GM12875 (cell line): ENCODE measurements at regions not wholly inside any gene's neighbourhood (a gene's known extent, or its start where the extent isn't known, plus 50 kb on each side); places are given as distances from the start of the nearest gene placed in this dataset.
A peak's percentile ranks its signal among the peaks of the same experiment; 100 is the strongest.

Experiments used
- H3K4me3 ChIP-seq: one replicate; pipeline ENCODE4 v1.5.1; 2011; ENCODE audit warnings: low read depth, low read length, control low read depth
- TF ChIP-seq, protein P1 (sequence below): IDR thresholded peaks from 2 replicates; pipeline ENCODE4 v1.5.1; 2011; ENCODE audit warnings: low read depth, mild to moderate bottlenecking, control low read depth, inconsistent platforms, low read length, moderate library complexity, borderline replicate concordance; ENCODE audit not compliant: insufficient read depth

DNA sequence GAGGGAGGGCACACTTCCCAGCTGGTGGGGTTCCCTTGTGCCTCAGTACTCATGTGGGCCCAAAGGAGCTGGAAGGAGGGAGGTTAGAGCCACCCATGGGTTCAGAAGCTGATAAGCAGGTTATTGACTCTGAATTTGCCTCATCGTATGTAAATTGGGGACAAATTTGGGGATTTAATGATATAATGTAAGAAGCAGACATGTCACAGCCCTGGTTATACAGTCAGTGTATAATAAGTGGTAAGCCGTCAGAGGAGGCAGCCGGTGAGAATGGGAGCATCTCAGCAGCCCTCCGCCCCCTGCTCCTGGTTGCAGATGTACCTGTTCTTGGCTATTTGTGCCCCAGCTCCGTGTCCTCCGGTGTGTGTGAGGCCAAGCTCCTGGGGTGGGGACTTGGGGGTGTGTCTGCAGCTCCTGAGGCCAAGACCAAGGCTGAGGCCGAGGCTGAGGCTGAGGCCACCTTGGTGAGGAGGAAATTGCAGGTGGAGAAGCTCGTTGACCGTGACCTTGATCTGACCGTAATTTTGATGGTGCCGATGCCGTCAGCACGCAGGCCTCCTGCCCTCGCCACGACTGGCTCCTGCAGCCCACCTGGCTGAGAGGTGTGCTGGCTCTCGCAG, 288.1 kb downstream of the SEC14L1 start:
- H3K4me3 ChIP-seq: no peak overlapping the region
- TF ChIP-seq, protein P1, sequence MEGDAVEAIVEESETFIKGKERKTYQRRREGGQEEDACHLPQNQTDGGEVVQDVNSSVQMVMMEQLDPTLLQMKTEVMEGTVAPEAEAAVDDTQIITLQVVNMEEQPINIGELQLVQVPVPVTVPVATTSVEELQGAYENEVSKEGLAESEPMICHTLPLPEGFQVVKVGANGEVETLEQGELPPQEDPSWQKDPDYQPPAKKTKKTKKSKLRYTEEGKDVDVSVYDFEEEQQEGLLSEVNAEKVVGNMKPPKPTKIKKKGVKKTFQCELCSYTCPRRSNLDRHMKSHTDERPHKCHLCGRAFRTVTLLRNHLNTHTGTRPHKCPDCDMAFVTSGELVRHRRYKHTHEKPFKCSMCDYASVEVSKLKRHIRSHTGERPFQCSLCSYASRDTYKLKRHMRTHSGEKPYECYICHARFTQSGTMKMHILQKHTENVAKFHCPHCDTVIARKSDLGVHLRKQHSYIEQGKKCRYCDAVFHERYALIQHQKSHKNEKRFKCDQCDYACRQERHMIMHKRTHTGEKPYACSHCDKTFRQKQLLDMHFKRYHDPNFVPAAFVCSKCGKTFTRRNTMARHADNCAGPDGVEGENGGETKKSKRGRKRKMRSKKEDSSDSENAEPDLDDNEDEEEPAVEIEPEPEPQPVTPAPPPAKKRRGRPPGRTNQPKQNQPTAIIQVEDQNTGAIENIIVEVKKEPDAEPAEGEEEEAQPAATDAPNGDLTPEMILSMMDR: no peak

DNA sequence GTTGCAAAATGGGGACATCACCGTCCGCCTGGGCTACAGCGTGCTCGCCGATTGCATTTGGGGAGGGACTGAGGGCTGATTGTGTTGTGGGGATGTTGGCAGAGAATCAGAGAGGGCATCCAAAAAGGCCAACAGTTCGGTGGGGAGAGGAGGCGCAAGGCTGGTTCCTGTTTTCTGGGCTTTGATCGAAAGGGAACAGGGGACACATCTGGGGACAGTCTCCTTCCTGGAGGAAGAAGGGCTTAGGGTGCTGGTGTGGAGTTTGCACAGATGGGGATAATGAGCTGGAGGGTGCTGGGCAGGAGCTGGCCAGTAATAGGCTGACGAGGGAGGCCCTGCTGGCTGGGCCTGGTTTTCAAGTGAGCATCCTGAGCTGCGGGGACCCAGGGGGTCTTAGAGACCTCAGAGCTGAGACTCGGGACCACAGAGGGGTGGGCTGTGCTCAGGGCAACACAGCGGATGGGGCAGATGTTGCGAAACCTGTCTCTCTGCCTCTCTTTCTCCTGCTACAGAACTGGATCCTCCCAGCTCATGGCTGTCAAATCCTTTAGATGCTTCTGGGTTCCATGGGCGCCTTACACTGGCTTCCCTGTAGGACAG, 288.7 kb downstream of the SEC14L1 start:
- no peak overlapping the region for H3K4me3 ChIP-seq
- TF ChIP-seq, protein P1: no peak

DNA sequence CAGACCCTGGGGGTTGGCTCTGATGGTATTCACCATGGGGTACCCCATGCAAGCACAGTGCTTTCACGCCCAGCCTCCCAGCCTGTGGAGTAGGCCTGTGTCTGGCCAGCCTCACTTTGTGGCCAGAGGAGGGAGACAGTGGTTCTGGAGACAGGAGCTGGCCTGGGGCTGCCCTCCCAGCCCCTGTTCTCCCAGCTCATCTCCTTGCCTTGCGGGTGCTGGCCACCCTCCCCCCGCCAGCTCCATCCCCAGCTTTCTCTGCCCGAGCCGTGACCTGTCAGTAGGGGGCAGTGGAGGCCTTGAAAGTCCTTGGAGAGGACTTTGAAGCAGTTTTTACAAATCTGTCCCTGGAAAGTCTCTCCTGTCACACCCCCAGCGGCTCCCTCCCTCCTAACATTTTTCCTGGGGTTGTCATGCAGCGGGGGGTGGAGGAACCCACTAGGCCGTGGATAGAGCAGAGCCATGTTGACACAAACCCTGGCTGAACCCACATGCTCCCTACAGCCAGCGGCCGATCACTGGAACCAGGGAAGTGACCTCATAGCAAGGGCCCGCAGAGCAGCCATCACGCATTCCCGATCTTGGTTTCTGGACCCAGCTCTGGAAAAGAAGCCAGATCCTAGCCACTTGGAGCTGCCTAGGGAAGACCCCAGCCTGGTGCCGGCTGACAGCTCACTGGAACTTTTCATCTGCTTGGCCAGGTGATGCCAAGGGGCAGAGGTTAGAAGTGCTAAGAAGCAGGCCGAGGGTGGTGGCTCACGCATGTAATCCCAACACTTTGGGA, 289.4 kb downstream of the SEC14L1 start:
- TF ChIP-seq, protein P1: peak; percentile 84
- no peak overlapping the region for H3K4me3 ChIP-seq

DNA sequence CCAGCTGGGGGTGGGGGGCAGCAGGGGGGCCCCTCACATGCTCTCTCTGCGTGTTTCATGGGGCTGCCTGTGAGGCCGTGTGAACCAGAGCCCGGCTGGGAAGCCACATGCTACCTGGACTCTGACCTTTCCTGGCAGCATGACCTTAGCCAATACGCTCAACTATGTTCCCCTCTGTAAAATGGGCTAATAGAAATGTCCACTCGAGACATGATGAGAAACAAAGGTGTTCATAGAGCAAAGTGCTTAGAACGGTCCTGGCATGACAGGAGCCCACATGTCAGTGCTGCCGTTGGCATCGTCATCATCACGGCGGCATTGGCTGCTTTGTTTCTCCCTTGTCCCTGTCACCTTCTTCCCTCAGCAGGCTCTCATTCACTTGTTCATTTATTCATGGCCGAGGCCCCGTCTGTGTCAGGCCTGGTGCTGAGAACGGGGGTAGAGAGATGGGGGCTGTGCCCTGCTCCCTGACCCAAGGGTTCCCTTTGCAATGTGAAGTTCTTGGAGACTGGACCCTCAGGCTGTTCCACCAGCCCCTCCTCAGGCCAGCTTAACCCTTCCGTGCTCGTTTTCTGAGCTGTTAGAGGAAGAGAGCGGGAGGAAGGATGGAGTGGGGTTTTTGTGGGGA, 291.4 kb downstream of the SEC14L1 start:
- H3K4me3 ChIP-seq: no peak overlapping the region
- TF ChIP-seq, protein P1: no peak

DNA sequence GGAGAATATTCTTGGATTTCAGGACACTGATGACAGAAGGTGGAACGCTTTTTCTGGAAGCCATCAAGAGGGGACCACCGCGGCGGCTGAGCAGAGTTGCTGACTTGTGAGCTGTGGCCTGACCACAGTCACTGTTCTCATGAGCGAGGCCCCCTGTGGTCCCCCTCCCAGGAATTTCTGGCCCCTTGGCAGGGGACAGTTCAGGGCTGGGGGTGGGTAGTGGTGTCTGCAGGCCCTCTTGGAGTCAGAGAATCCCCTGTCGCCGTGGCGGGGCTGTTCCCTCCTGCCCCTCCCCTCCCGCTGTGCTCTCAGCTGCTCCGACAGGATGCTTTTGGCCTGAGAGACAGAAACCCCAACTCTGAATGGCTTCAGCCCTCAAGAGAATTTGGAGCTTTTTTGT, 292.0 kb downstream of the SEC14L1 start:
- TF ChIP-seq, protein P1: no peak
- H3K4me3 ChIP-seq: no peak overlapping the region

DNA sequence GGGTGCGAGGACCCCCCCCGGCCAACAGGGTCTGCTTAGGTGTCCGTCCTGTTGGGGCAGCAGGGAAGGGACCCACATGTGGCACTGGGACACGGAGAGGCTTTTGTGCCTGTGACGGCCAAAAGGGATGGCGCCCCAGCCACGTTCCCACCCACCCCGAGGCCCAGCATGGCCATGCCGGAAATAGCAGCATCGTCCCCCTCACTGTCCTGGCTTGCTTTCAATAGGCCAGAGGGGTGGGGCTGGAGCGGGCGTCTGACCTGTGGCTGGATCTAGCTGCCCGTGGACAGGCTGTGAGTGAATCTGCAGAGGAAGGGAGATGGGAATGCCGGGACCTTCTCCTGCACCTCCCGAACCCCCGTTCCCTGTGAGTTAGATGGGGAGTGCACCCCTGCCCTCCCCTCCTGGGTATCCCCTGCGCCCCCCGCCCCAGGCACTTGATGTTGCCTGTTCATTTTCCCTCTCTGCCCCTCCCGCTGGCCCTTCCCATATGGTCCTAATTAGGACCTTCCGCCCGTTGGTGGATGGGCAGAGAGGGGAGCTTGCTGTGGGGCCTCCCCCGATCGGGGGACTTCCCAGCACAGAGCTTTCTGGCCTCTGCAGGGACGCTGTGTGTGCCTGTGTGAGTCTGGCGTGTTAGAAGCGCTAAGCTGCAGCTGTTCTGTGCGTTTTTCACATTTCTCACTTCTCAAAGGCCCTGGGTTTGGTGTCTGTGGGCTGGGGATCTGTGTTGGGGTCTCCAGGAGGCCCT, 292.8 kb downstream of the SEC14L1 start:
- no peak overlapping the region for H3K4me3 ChIP-seq
- TF ChIP-seq, protein P1: no peak
